ENCODE measurements at regions not wholly inside any gene's neighbourhood (a gene's known extent, or its start where the extent isn't known, plus 50 kb on each side); places are given as distances from the start of the nearest gene placed in this dataset.

- TF ChIP-seq HDGF (IDR thresholded peaks at IDR 0.05; ENCODE audit: borderline replicate concordance) (no peak), SUZ12 (IDR thresholded peaks at IDR 0.05) (no peak), TARDBP (IDR thresholded peaks at IDR 0.05) (no peak), FOXK2 (IDR thresholded peaks at IDR 0.05) (no peak), CTBP1 (IDR thresholded peaks at IDR 0.05; ENCODE audit: borderline replicate concordance) (no peak), ARNT (IDR thresholded peaks at IDR 0.05) (no peak), ELF4 (IDR thresholded peaks at IDR 0.05) (no peak), FOXA1 (IDR thresholded peaks at IDR 0.05) (no peak), LEF1 (IDR thresholded peaks at IDR 0.05; ENCODE audit: borderline replicate concordance) (no peak), NFRKB (IDR thresholded peaks at IDR 0.05) (no peak), BHLHE40 (IDR thresholded peaks at IDR 0.05; ENCODE audit: borderline replicate concordance) (no peak), ZNF384 (IDR thresholded peaks at IDR 0.05) (no peak), FOXM1 (IDR thresholded peaks at IDR 0.05; ENCODE audit: borderline replicate concordance) (no peak), PKNOX1 (IDR thresholded peaks at IDR 0.05) (no peak)
Observed at GRCh38 chr7:52462474-52462873, 573.0 kb upstream of the POM121L12 start.

Data from HEK293T (cell line).